Fibroblast of upper back skin (primary cell): ENCODE measurements at regions not wholly inside any gene's neighbourhood (a gene's known extent, or its start where the extent isn't known, plus 50 kb on each side); places are given as distances from the start of the nearest gene placed in this dataset.
"Not testable (repeated sequence)": the region's sequence is repeated elsewhere in the genome, so short reads cannot be mapped to it uniquely, and the experiment has no call there.

Source experiments
- DNase-seq: peaks from one replicate; pipeline ENCODE4 v3.0.0-alpha.2; 2013

- DNase-seq, result peak; percentile 7
Measured at GRCh38 chr2:187875261-187876141, 321.3 kb upstream of the TFPI start.

GRCh38 chr2:187876554-187876953 lies 322.3 kb upstream of the TFPI start:
- DNase-seq, result no peak

DNA sequence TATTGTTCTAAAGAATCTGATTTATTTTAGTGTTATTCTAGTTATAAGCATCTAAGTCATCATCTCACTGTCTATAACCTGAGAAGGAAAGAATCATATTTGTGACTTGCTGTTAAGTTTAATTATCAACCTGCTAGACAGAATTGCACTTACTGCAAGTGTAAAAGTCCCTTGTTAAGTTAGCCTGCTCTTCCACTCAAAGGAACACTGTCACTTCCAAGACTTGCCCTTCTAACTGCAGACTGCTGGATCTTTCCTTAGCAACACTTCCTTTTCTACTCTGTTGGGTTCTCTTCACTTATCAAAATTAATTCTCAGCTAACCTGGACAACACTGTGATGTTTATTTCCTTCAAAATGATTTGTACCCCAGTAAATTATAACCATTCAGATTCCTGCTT lies 323.2 kb upstream of the TFPI start:
- no peak for DNase-seq

- DNase-seq, result no peak
Measured at GRCh38 chr2:187878112-187878511, 323.9 kb upstream of the TFPI start.

DNA sequence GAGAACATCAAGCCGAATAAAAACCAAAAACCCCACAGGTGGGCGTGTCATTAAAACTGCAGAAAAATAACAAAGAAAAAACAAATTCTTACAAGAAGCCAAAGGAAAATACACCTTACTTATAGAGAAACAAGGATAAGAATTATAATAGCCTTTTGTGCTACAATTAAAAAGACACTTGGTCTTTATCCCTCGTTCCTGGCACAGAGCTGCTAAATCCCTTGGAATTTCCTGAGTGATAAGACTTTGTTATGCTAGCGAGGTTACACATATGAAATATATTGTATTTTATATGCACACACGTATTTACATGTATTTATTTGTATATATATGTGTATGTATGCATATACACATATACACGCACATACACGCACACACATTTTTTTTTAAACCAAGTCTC lies 325.3 kb upstream of the TFPI start:
- no peak for DNase-seq

DNA sequence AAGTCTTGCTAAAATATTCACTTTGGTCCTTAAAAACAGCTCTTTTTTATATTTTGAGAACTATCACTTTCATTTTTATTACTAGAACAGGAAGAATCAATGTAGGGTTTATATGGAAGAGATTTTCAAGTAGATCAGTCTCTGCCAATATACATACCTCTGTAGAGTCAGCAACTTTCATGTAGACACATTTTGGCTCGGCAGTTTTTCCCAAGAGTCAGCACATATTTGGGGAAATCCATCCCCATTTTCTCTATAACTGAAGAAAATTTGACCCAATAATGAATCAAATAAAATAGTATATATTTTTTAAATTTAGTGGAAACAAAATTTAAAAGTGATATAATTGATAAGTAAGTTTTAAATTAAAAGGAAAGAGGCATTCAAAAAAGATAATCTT lies 329.8 kb upstream of the TFPI start:
- no peak for DNase-seq

DNA sequence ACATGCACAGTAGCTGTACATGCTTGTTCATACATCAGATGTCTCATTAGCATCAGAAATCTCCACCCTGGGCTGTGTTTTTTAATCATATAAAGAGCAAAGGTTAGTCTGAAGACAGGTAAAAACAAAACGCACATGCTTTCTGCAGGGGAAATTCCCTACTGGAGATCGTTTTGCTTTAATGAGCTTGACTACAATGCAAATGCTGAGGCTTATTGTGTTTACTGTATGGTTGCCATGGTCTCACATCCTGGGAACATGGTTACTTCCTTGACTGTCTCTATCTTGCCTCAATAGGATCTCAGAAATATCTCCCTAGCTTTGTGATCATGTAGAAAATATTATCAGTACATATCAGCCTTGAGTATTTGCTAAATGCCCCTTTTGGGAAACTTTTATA lies 336.5 kb upstream of the TFPI start:
- DNase-seq, result no peak

DNA sequence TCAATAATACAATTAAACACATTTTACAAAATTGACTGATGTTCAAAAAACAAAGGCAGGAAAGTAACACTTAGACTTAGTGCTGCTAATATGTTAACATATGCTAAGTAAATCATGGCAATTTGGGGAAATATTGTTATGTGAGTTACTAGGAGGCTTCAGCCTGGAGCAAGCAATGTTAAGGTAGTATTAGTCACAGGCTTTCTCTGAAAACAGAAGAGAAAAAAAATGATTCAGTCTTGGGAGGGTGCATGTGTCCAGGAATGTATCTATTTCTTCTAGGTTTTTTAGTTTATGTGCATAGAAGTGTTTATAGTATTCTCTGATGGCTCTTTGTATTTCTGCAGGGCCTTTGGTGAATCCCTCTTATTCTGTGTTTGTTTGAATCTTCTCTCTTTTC lies 345.8 kb upstream of the TFPI start:
- peak; percentile 16 for DNase-seq

DNA sequence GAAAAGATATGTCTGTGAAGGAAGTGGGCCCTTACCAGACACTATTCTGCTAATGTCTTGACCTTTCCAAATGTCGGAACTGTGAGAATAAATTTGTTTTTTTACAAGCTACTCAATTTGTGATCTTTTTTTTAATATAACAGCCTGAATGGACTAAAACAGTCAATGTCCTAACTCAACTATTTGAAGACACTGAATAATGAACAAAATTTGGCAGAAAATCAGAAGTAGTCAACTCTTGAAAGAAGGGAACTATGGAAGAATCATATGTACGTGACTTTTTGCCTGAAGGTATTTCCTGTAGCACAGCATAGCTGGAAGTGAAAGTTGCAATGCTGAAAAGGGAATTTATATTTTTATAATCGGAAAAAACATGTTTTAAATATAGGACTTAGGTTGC lies 351.8 kb upstream of the TFPI start:
- DNase-seq, result peak; percentile 11

DNA sequence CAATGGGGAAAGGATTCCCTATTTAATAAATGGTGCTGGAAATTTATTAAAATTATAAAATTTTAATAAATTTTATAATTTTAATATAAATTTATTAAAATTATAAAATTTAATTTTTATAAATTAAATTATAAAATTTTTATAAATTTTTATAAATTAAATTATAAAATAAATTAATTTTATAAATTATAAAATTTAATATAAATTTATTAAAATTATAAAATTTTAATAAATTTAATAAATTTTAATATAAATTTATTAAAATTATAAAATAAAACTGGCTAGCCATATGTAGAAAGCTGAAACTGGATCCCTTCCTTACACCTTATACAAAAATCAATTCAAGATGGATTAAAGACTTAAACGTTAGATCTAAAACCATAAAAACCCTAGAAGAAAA lies 356.7 kb upstream of the TFPI start:
- DNase-seq, result not testable (repeated sequence)

- DNase-seq, result no peak
Measured at GRCh38 chr2:187912950-187913349, 358.7 kb upstream of the TFPI start.

- no peak for DNase-seq
Measured at GRCh38 chr2:187915810-187916209, 361.6 kb upstream of the TFPI start.

GRCh38 chr2:187916799-187917198 lies 362.6 kb upstream of the TFPI start:
- no peak for DNase-seq

DNA sequence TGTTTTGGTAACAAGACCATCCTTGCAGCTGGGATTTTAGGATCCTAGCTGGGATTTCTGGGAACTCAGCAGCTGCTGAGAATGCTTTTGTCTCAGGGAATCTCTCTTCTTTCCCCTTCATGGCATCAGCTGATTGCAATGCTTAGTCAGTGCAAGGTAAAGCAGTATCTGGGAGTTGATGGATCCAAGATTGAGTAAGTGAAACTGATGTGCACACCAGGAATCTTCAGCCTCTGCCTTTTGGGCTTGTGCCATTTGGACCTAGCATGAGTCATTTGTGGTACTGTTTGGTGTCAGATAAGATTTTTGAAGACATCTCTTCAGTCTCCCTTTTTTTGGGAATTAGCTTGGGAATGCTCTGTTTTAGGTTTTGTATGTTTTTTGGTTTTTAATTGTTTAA lies 363.3 kb upstream of the TFPI start:
- peak; percentile 67 for DNase-seq

DNA sequence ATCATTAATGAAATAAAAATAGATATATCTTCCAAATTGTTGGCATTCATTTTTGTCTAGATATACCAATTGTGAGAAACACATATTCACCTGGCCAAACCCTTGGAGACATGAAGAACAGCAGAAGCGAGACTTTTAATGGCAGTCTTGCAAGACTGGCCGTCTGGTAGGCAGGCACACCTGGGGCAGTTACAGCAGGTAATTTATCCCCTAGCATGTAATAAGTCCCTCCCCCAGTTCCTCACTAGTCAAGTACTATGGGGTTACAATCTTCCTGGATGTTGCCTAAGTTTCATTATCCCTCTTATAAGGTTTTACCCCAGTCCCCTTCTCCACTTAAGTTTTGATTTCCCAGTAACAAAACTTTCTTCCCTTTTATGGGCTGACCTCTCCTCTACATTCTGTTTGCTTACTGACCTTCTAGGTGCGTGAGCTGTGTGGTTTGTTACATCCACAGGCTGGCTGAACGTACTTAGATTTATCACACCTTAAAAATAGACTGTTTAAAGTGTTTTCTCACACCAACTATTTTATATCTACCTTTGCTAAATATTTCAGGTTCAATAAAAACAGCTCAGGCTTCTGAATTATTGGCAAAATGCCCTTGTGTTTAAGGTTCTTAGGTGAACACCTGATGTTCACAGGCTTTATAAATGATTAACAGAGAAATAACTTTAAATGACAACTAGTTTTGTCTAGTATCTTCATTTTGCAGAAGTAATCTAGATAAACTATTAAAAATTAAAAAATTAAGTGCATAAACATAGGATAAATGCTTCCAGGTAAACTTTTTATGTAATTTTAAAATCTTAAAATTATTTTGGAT lies 365.0 kb upstream of the TFPI start:
- no peak for DNase-seq

DNA sequence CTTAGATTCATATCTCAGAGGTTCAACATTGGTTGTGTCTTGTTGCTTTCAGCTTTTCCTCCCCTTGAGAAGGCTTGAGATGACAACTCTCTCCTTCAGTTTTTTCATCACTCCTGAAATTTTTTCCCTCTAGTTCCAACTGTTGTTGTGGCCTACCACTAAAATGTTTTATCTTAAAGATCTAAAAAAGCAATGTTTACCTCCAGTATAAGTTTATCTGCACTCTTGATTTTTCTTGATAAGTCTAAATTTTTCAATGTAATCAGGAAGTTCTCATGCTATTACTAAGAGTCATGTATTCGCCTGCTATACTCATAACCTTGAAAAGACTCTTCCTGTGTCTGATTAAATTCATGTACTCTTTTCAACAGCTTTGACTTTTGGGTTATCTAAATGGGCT lies 366.3 kb upstream of the TFPI start:
- no peak for DNase-seq

DNA sequence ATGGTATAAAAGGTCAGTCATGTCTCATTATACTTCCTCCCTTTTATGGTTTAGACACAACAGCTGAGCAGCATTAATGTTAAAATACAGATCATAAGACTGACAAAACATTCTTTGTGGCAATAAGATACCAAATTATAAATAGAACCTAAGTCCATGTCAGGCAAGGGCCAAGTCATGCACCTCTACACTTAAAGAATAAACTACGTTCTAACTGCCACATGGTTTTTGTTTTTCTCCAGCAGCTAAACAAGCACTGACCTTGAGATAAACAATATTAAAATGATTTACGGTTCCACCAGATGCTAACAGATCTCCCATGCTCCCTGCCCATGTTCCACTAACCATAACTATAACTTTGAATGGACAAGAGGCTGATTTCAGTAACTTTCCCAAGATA lies 368.6 kb upstream of the TFPI start:
- no peak for DNase-seq

DNA sequence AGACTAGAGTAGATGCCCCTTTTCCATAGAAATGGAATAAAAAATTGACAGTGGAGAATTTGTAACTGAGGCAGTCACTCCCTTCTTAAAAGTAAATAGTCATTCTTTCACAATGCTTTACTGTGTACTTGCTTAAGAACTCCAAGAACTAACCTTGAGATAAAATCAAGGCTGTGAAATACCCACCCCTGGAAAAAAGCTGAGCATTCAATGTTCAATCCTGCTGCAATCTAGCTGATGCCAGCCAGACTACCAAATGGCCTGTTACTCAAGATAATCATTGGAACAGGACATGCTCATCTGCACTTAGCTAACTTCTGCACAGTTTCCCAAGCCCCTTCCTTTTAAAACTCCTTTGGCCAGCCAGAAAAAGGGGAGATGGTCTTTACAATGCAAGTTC lies 367.4 kb upstream of the GULP1 start:
- DNase-seq, result no peak

DNA sequence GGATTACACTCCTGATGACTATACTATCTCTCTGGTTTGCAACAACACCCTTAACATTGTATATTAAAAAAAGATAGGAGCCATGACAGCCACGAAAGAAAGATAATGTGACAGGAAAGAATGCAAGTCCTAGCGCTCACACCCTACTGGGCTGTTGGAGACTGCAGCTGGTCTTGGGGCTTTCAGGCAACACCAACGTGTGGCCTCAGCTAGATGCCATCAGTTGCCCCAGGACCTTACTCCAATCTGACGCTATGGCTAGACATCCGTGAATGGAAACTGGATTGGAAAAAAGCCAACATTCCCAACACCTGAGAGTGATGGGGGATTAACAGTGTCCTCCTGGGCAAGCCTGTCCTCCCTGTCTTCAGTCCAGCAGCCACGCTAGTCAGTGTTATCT lies 357.4 kb upstream of the GULP1 start:
- no peak for DNase-seq

- no peak for DNase-seq
Measured at GRCh38 chr2:187934692-187935091, 357.0 kb upstream of the GULP1 start.

DNA sequence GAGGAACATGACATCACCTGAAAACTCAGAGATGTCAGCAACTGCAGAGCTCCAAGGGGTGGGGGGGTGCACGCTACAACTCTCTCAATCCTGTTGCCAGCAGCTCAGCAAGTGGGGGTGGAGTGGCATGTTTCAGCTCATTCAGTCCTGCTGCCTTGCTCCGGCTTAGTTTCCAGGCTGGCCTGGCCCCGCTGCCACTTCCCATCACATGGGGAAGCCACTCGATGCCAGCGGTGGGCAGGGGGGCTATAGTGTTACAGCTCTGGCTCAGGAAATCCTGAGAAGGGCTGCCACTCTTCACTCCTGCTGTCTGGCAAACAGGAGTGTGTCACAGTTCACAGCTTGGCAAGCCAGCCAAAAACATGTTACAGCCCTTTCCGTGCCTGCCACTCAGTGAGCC lies 356.5 kb upstream of the GULP1 start:
- DNase-seq, result no peak

- no peak for DNase-seq
Measured at GRCh38 chr2:187936228-187936627, 355.4 kb upstream of the GULP1 start.

DNA sequence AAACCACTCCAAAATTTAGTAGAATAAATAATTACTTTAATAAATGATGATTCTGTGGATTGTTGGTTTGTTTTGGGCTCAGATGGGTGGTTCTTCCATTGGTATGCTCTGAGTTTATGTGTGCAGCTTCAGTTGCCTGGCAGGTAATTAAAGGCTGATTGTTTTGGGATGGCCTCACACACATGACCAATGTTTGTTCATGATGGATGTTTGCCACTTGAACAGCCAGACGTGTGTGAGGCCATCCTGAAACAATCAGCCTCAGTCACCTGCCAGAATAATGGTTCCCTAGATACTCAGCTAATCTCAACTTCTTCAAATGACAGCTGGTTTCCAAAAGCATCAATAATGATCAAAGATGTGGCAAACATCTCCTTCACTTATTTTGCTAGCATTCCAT lies 352.5 kb upstream of the GULP1 start:
- no peak for DNase-seq

GRCh38 chr2:187942876-187943275 lies 348.8 kb upstream of the GULP1 start:
- DNase-seq, result peak; percentile 23
